OCI-LY1 (cell line): ENCODE measurements at regions not wholly inside any gene's neighbourhood (a gene's known extent, or its start where the extent isn't known, plus 50 kb on each side); places are given as distances from the start of the nearest gene placed in this dataset.
"Not testable (repeated sequence)": the region's sequence is repeated elsewhere in the genome, so short reads cannot be mapped to it uniquely, and the experiment has no call there.

Experiments
- H2AFZ ChIP-seq: fragments of 200-600 bp; sonication (generic), shearing (Covaris generic); 2 replicates; pipeline ENCODE4 v1.6.0; 2014; ENCODE audit warnings: antibody characterized with exemption, mild to moderate bottlenecking, low read length
- H3F3A ChIP-seq: fragments of 200-600 bp; sonication (generic), shearing (Covaris generic); 2 replicates; pipeline ENCODE4 v1.6.0; 2014; ENCODE audit warnings: mild to moderate bottlenecking, antibody characterized with exemption, low read length, moderate library complexity; ENCODE audit not compliant: insufficient read depth
- H3K27ac ChIP-seq: fragments of 200-600 bp; sonication (generic); 2 replicates; pipeline ENCODE4 v1.5.1; 2014; ENCODE audit warnings: low read length, mixed run types, mild to moderate bottlenecking, low read depth; ENCODE audit not compliant: poor library complexity, severe bottlenecking
- H3K27me3 ChIP-seq: fragments of 200-600 bp; sonication (generic); 2 replicates; pipeline ENCODE4 v1.6.0; 2014; ENCODE audit warnings: antibody characterized with exemption, mild to moderate bottlenecking, low read length, moderate library complexity; ENCODE audit not compliant: insufficient read depth
- H3K36me3 ChIP-seq: fragments of 200-600 bp; sonication (generic); 2 replicates; pipeline ENCODE4 v1.6.1; 2014; ENCODE audit warnings: mild to moderate bottlenecking, antibody characterized with exemption, low read length, moderate library complexity, mixed read lengths; ENCODE audit not compliant: insufficient read depth
- H3K4me1 ChIP-seq: fragments of 200-600 bp; sonication (generic); 2 replicates; pipeline ENCODE4 v1.5.1; 2014; ENCODE audit warnings: mild to moderate bottlenecking, low read length, moderate library complexity; ENCODE audit not compliant: insufficient read depth, severe bottlenecking
- H3K4me2 ChIP-seq: fragments of 200-600 bp; sonication (generic), shearing (Covaris generic); 2 replicates; pipeline ENCODE4 v1.6.1; 2014; ENCODE audit warnings: low read length
- H3K4me3 ChIP-seq: fragments of 200-600 bp; sonication (generic); 2 replicates; pipeline ENCODE4 v1.5.1; 2014; ENCODE audit warnings: low read length, low read depth, mild to moderate bottlenecking, mixed read lengths; ENCODE audit not compliant: poor library complexity, severe bottlenecking
- H3K79me2 ChIP-seq: fragments of 200-600 bp; shearing (Covaris generic); 2 replicates; pipeline ENCODE4 v1.6.1; 2016; ENCODE audit warnings: mixed run types, low read length, mixed read lengths; ENCODE audit not compliant: insufficient read depth
- H3K9ac ChIP-seq: fragments of 200-600 bp; sonication (generic), shearing (Covaris generic); 2 replicates; pipeline ENCODE4 v1.6.1; 2014; ENCODE audit warnings: mild to moderate bottlenecking, low read length, mixed read lengths
- H3K9me2 ChIP-seq: fragments of 200-600 bp; sonication (generic), shearing (Covaris generic); 2 replicates; pipeline ENCODE4 v1.6.1; 2014; ENCODE audit warnings: low read depth, mild to moderate bottlenecking, low read length, mixed read lengths
- H3K9me3 ChIP-seq: fragments of 200-600 bp; shearing (Covaris generic); 2 replicates; pipeline ENCODE4 v1.6.1; 2014; ENCODE audit warnings: low read length, mixed read lengths
- H4K20me1 ChIP-seq: fragments of 200-600 bp; sonication (generic), shearing (Covaris generic); 2 replicates; pipeline ENCODE4 v1.6.0; 2016; ENCODE audit warnings: mild to moderate bottlenecking, low read length; ENCODE audit not compliant: insufficient read depth
- CTCF ChIP-seq: fragments of 200-600 bp; sonication (generic), shearing (Covaris generic); IDR thresholded peaks from 2 replicates; pipeline ENCODE4 v1.5.1; 2017; ENCODE audit warnings: mild to moderate bottlenecking, antibody characterized with exemption, low read length, moderate library complexity, mixed read lengths
- EZH2 ChIP-seq: fragments of 200-600 bp; sonication (generic), shearing (Covaris generic); IDR thresholded peaks from 2 replicates; pipeline ENCODE4 v1.8.0; 2017; ENCODE audit warnings: borderline replicate concordance, mixed run types, mild to moderate bottlenecking, antibody characterized with exemption, low read length, moderate library complexity, mixed read lengths

DNA sequence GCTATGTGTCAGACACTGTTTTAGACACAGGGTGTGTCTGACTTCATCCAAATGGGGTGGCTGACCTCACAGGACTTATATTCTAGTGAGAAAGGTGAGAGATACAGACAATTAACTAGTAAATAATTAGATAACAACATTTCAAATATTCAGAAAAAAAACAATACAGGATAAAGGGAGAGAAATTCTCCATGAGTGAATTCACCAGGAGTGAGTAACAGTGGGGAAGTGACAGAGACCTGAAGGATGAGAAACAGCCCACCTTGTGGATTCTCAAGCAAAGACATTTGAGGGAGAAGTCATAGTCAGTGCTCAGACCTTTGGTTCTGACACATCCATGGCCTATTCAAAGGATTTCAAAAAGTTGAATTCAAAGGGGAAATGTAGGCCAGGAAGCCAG is 627.9 kb downstream of the IQCM start:
- Histone ChIP-seq H3K9ac (no peak overlapping the region), H4K20me1 (no peaks in the 10 kb centered on the region), H2AFZ (no peak overlapping the region), H3K27ac (no peak overlapping the region), H3K4me2 (no peak overlapping the region), H3K4me1 (no peaks in the 10 kb centered on the region), H3F3A (no peaks in the 10 kb centered on the region), H3K9me2 (no peaks in the 10 kb centered on the region), H3K9me3 (no peaks in the 10 kb centered on the region), H3K4me3 (no peak overlapping the region), H3K36me3 (no peaks in the 10 kb centered on the region), H3K27me3 (no peaks in the 10 kb centered on the region), H3K79me2 (no peaks in the 10 kb centered on the region)
- no peak for TF ChIP-seq EZH2
- no peak for TF ChIP-seq CTCF

- H3K36me3 ChIP-seq = no peaks in the 10 kb centered on the region
- H3K27me3 ChIP-seq = no peaks in the 10 kb centered on the region
- no peaks in the 10 kb centered on the region for H3K9me2 ChIP-seq
- H3K9ac ChIP-seq = no peak overlapping the region
- no peak overlapping the region for H2AFZ ChIP-seq
- H4K20me1 ChIP-seq = no peaks in the 10 kb centered on the region
- H3K4me1 ChIP-seq = no peaks in the 10 kb centered on the region
- H3F3A ChIP-seq = no peaks in the 10 kb centered on the region
- no peaks in the 10 kb centered on the region for H3K79me2 ChIP-seq
- TF ChIP-seq CTCF (no peak), EZH2 (no peak)
- H3K4me3 ChIP-seq = no peak overlapping the region
- H3K9me3 ChIP-seq = no peaks in the 10 kb centered on the region
- no peak overlapping the region for H3K27ac ChIP-seq
- H3K4me2 ChIP-seq = no peak overlapping the region
Measured at GRCh38 chr4:149183638-149184037, 632.0 kb downstream of the IQCM start.

DNA sequence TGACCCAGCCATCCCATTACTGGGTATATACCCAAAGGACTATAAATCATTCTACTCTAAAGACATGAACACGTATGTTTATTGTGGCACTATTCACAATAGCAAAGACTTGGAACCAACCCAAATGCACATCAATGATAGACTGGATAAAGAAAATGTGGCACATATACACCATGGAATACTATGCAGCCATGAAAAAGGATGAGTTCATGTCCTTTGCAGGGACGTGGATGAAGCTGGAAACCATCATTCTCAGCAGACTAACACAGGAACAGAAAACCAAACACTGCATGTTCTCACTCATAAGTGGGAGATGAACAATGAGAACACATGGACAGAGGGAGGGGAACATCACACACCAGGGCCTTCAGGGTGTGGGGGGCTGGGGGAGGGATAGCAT is 634.2 kb downstream of the IQCM start:
- H3K79me2 ChIP-seq, H3K4me3 ChIP-seq, H3K9me2 ChIP-seq, H4K20me1 ChIP-seq, H3K4me1 ChIP-seq, H3K9me3 ChIP-seq, H3K27me3 ChIP-seq, H3K36me3 ChIP-seq, H3K9ac ChIP-seq, H3F3A ChIP-seq, H2AFZ ChIP-seq, H3K27ac ChIP-seq, H3K4me2 ChIP-seq: not testable (repeated sequence)

- H3K9me2 ChIP-seq = no peaks in the 10 kb centered on the region
- H3K4me3 ChIP-seq = no peak overlapping the region
- no peaks in the 10 kb centered on the region for H3F3A ChIP-seq
- no peak overlapping the region for H3K27ac ChIP-seq
- H3K9me3 ChIP-seq = no peaks in the 10 kb centered on the region
- H4K20me1 ChIP-seq = no peaks in the 10 kb centered on the region
- no peak for TF ChIP-seq CTCF
- no peak for TF ChIP-seq EZH2
- no peak overlapping the region for H3K9ac ChIP-seq
- H3K79me2 ChIP-seq = no peaks in the 10 kb centered on the region
- no peaks in the 10 kb centered on the region for H3K4me1 ChIP-seq
- H3K36me3 ChIP-seq = no peaks in the 10 kb centered on the region
- no peak overlapping the region for H3K4me2 ChIP-seq
- no peak overlapping the region for H2AFZ ChIP-seq
- H3K27me3 ChIP-seq = no peaks in the 10 kb centered on the region
Measured at GRCh38 chr4:149176039-149176438, 639.6 kb downstream of the IQCM start.
